Lung (tissue), 11 donors: ENCODE measurements at regions not wholly inside any gene's neighbourhood (a gene's known extent, or its start where the extent isn't known, plus 50 kb on each side); places are given as distances from the start of the nearest gene placed in this dataset.

ENCODE experiments used
- ATAC-seq: fragments of 200-7000 bp; cut with Tn5 transposase; one replicate; pipeline ENCODE4 v1.9.1; 2020; ENCODE audit warnings: moderate number of reproducible peaks; ENCODE audit not compliant: insufficient read depth, low FRiP score
- DNase-seq, 3 donors: peaks; one replicate each; pipeline ENCODE4 v3.0.0-alpha.2; 2013 to 2017
- H3K27ac ChIP-seq, 2 donors: one replicate each; pipeline ENCODE4 v1.5.1; 2013; ENCODE audit warnings: mild to moderate bottlenecking in 2 of 2, moderate library complexity in 2 of 2, control low read depth in 1 of 2, inconsistent platforms in 1 of 2, low read depth in 1 of 2, low read length in 1 of 2
- H3K27me3 ChIP-seq, 3 donors: one replicate each; pipeline ENCODE4 v1.5.1; 2013; ENCODE audit warnings: low read length in 2 of 3; ENCODE audit not compliant: control insufficient read depth in 3 of 3, insufficient read depth in 3 of 3
- H3K36me3 ChIP-seq, 4 donors: one replicate each; pipeline ENCODE4 v1.5.1; 2013; ENCODE audit warnings: low read length in 4 of 4, mild to moderate bottlenecking in 1 of 4, moderate library complexity in 1 of 4; ENCODE audit not compliant: control insufficient read depth in 4 of 4, insufficient read depth in 4 of 4
- H3K4me1 ChIP-seq, 5 donors: one replicate each; pipeline ENCODE4 v1.5.1; 2013; ENCODE audit warnings: low read length in 5 of 5, mild to moderate bottlenecking in 2 of 5, moderate library complexity in 1 of 5; ENCODE audit not compliant: control insufficient read depth in 5 of 5, insufficient read depth in 5 of 5
- H3K4me3 ChIP-seq: one replicate; pipeline ENCODE4 v1.5.1; 2013; ENCODE audit warnings: mild to moderate bottlenecking, control low read depth, moderate library complexity
- H3K9ac ChIP-seq, 2 donors: one replicate each; pipeline ENCODE4 v1.5.1; 2013; ENCODE audit warnings: low read length in 2 of 2, control low read depth in 1 of 2; ENCODE audit not compliant: insufficient read depth in 1 of 2
- H3K9me3 ChIP-seq, 4 donors: one replicate each; pipeline ENCODE4 v1.5.1; 2013; ENCODE audit warnings: low read length in 3 of 4, mild to moderate bottlenecking in 1 of 4, moderate library complexity in 1 of 4; ENCODE audit not compliant: control insufficient read depth in 4 of 4, insufficient read depth in 3 of 4
- CTCF ChIP-seq: IDR thresholded peaks from 2 replicates; pipeline ENCODE4 v1.5.1; 2012; ENCODE audit warnings: mild to moderate bottlenecking; ENCODE audit errors: control extremely low read depth, extremely low read depth
- WGBS, 2 donors: extraction: QIAGEN DNeasy Blood & Tissue Kit; methylation state at CpG; one replicate each; pipeline ENCODE4 v1.1.7; 2013; 5-methylcytosine and 5-hydroxymethylcytosine counted together
- donor health status: control.
- donor health status: control.
- donor health status: Bipolar disorder and iron deficiency.
- donor health status: healthy.
- donor health status: DM: yes; HTN: yes; CAD: no.

GRCh38 chr13:97112446-97113152, 109.5 kb upstream of the MBNL2 start:
- H3K9me3 ChIP-seq: no peaks in the 10 kb centered on the region
- DNase-seq: peak in 2 of 3 donors; percentile 15 to 18
- no peaks in the 10 kb centered on the region for H3K27me3 ChIP-seq
- 78 to 81% methylated on average over 12 of the region's 12 CpGs for WGBS, 2 donors
- H3K27ac ChIP-seq: no peak overlapping the region
- no peak for TF ChIP-seq CTCF
- peaks cover 12 to 97% (median 42%) of the 10 kb centered on the region in 5 donors for H3K4me1 ChIP-seq
- H3K9ac ChIP-seq: peak overlapping the region in 1 of 2 donors; percentile 36
- no peak for ATAC-seq
- no peaks in the 10 kb centered on the region for H3K36me3 ChIP-seq
- no peak overlapping the region for H3K4me3 ChIP-seq

- Histone ChIP-seq H3K36me3 (no peaks in the 10 kb centered on the region), H3K27me3 (no peaks in the 10 kb centered on the region), H3K4me3 (no peak overlapping the region), H3K27ac (no peak overlapping the region), H3K9me3 (no peaks in the 10 kb centered on the region), H3K4me1 (peaks cover 14 to 95% (median 42%) of the 10 kb centered on the region in 5 donors), H3K9ac (no peak overlapping the region)
- ATAC-seq (no peak), DNase-seq (peak; percentile 77 to 87 (median 82))
- 65 to 66% methylated on average over 7 of the region's 7 CpGs for WGBS, 2 donors
- TF ChIP-seq CTCF: no peak
These were observed 108.7 kb upstream of the MBNL2 start for GRCh38 chr13:97113231-97114001.

GRCh38 chr13:97114651-97115050, 107.5 kb upstream of the MBNL2 start:
- peaks cover 14 to 83% (median 42%) of the 10 kb centered on the region in 5 donors for H3K4me1 ChIP-seq
- 68 to 73% methylated on average over 5 of the region's 5 CpGs for WGBS, 2 donors
- TF ChIP-seq CTCF: no peak

More at GRCh38 chr13:97114651-97115050, 107.5 kb upstream of the MBNL2 start:
- H3K36me3 ChIP-seq: no peaks in the 10 kb centered on the region
- H3K27ac ChIP-seq: peak overlapping the region; percentile 63 to 77
- no peak for DNase-seq
- no peak for ATAC-seq
- peak overlapping the region in 1 of 2 donors; percentile 11 for H3K9ac ChIP-seq
- no peak overlapping the region for H3K4me3 ChIP-seq
- no peaks in the 10 kb centered on the region for H3K9me3 ChIP-seq
- no peaks in the 10 kb centered on the region for H3K27me3 ChIP-seq
